Left lung (tissue), 4 donors: ENCODE measurements at regions not wholly inside any gene's neighbourhood (a gene's known extent, or its start where the extent isn't known, plus 50 kb on each side); places are given as distances from the start of the nearest gene placed in this dataset.

Experiments used
- ATAC-seq: fragments of 200-7000 bp; cut with Tn5 transposase; one replicate; pipeline ENCODE4 v1.9.1; 2020; ENCODE audit warnings: moderate library complexity
- DNase-seq, 4 donors: peaks; one replicate each; pipeline ENCODE4 v3.0.0-alpha.2; 2013 to 2020
- H3K27ac ChIP-seq, 2 donors: fragments of 200-600 bp; sonication (generic) in 1 of 2; one replicate each; pipeline versions ENCODE4 v1.5.0 to v1.8.0; 2020 to 2021
- H3K27me3 ChIP-seq, 2 donors: fragments of 200-600 bp; sonication (generic) in 1 of 2; one replicate each; pipeline versions ENCODE4 v1.5.0 to v1.8.0; 2020 to 2021
- H3K36me3 ChIP-seq, 2 donors: fragments of 200-600 bp; sonication (generic) in 1 of 2; one replicate each; pipeline versions ENCODE4 v1.5.0 to v1.8.0; 2020 to 2021
- H3K4me1 ChIP-seq, 2 donors: fragments of 200-600 bp; one replicate each; pipeline ENCODE4 v1.8.0; 2021
- H3K4me3 ChIP-seq, 2 donors: fragments of 200-600 bp; sonication (generic) in 1 of 2; one replicate each; pipeline versions ENCODE4 v1.5.0 to v1.8.0; 2020 to 2021; ENCODE audit warnings: mild to moderate bottlenecking in 1 of 2
- H3K9me3 ChIP-seq, 2 donors: fragments of 200-600 bp; sonication (generic) in 1 of 2; one replicate each; pipeline versions ENCODE4 v1.5.0 to v1.8.0; 2020 to 2021
- CTCF ChIP-seq, 2 donors: fragments of 200-600 bp; sonication (generic) in 1 of 2; IDR thresholded peaks; one replicate each; pipeline versions ENCODE4 v1.5.0 to v1.8.0; 2021; ENCODE audit warnings: antibody characterized with exemption in 2 of 2
- intact Hi-C, 2 donors: fragments of 100-400 bp; cut with DNase I; formaldehyde crosslinking; loops; one replicate each; pipeline versions ENCODE4 v1.11.2 to v1.14.2; 2022
- donor health status: DM: no; HTN: yes; CAD: no.
- donor health status: DM: no; HTN: no; CAD: no.

DNA sequence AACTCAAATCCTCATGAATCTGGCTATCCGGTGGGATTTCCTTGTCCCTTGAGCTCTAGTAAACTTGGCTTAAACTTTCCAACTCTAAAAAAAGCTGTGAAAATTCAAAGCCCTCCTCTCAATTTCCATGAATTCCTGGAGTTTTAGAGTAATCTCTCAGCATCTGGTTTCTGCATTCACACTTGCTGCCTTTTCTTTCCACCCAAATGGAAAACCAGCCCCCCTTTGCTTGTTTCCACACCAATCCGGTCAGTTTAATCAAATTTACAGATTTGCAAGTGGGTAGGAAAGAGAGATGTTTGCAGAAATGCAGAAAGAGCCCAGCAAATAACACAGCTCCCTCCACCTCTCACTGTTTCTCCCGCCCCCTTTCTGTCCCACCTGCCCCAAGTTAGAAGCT, 91.1 kb downstream of the ENC1 start:
- H3K4me3 ChIP-seq = no peak overlapping the region
- no peaks in the 10 kb centered on the region for H3K27me3 ChIP-seq
- H3K36me3 ChIP-seq = no peaks in the 10 kb centered on the region
- H3K4me1 ChIP-seq = no peaks in the 10 kb centered on the region
- TF ChIP-seq CTCF (IDR thresholded peaks at IDR 0.05) = no peak
- no peaks in the 10 kb centered on the region for H3K9me3 ChIP-seq
- intact Hi-C loops = no loop called here
- no peak for DNase-seq
- no peak for ATAC-seq
- no peak overlapping the region for H3K27ac ChIP-seq

DNA sequence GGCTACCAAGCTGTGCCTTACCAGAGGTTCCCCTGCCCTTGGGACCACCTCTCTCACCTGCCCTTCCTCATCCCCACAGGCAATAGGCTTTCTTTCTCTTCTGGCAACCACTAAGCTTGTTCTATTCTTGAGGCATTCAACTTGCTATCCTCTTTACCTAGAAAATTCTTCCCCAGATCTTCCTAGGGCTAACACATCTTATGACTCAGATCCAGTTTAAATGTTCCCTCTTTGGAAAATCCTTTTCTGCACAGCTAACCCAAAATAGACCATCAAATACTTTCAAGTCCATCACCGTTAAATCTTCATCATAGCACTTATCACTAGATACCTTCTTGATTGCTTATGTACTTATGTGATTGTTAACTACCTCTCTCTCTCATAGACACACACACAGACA, 93.7 kb downstream of the ENC1 start:
- ATAC-seq (no peak), DNase-seq (no peak)
- no peaks in the 10 kb centered on the region for H3K36me3 ChIP-seq
- H3K4me1 ChIP-seq = peaks cover 0 to 5% of the 10 kb centered on the region in 2 donors
- H3K27me3 ChIP-seq = no peaks in the 10 kb centered on the region
- H3K9me3 ChIP-seq = no peaks in the 10 kb centered on the region
- H3K4me3 ChIP-seq = no peak overlapping the region
- TF ChIP-seq CTCF (IDR thresholded peaks at IDR 0.05) = no peak
- intact Hi-C loops = no loop called here
- no peak overlapping the region for H3K27ac ChIP-seq

DNA sequence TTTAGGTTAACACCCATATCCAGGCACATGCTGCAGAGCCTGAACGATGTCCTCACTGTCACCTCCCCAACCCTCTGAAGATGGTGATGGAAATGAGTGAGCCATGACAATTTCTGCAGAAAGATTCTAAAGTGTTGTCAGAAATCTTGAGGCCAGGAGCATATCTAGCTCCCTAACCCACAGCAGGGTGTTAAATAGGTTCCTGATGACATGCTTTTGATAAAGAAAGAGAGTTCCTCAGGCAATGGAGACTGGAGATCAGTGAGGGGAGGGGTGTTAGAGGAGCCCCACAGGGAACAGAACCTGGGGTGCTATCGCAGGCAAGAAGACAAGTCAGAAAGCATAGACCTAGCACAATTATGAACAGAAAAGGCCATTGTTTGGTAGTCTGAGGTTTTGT, 95.7 kb downstream of the ENC1 start:
- no peak overlapping the region for H3K27ac ChIP-seq
- no peaks in the 10 kb centered on the region for H3K36me3 ChIP-seq
- H3K4me1 ChIP-seq = peaks cover 0 to 5% of the 10 kb centered on the region in 2 donors
- DNase-seq (no peak), ATAC-seq (no peak)
- intact Hi-C loops = no loop called here
- H3K9me3 ChIP-seq = no peaks in the 10 kb centered on the region
- H3K27me3 ChIP-seq = no peaks in the 10 kb centered on the region
- H3K4me3 ChIP-seq = no peak overlapping the region
- TF ChIP-seq CTCF (IDR thresholded peaks at IDR 0.05) = no peak

GRCh38 chr5:74543162-74543995, 97.1 kb downstream of the ENC1 start:
- H3K27me3 ChIP-seq = no peaks in the 10 kb centered on the region
- H3K9me3 ChIP-seq = no peaks in the 10 kb centered on the region
- H3K36me3 ChIP-seq = no peaks in the 10 kb centered on the region
- intact Hi-C loops = no loop called here
- ATAC-seq (peak; percentile 78), DNase-seq (peak in 1 of 4 donors; percentile 36)
- TF ChIP-seq CTCF (IDR thresholded peaks at IDR 0.05) = no peak
- H3K4me1 ChIP-seq = peaks cover 5 to 7% of the 10 kb centered on the region in 2 donors
- H3K4me3 ChIP-seq = no peak overlapping the region
- H3K27ac ChIP-seq = no peak overlapping the region

DNA sequence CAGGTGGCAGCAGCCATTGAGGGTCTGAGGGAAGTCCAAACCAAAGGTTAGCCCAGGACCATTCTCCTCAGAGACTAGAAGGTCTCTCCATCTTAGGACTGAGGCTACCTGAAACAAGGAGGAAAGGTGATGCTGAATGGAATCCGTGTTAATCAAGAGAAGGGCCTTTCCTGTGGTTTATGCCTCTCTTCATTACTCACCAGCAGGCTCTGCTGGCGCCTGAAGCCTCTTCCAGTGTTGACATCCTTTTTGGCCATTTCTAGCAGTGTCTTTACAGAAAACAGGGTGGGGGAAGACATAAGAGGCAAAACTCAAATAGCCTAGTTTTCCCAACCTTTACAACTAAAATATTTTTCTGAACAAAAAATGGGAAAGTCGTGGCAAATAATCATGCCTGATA, 98.0 kb downstream of the ENC1 start:
- ATAC-seq (no peak), DNase-seq (no peak)
- H3K36me3 ChIP-seq = no peaks in the 10 kb centered on the region
- H3K27ac ChIP-seq = no peak overlapping the region
- H3K27me3 ChIP-seq = no peaks in the 10 kb centered on the region
- no peaks in the 10 kb centered on the region for H3K9me3 ChIP-seq
- intact Hi-C loops = no loop called here
- TF ChIP-seq CTCF (IDR thresholded peaks at IDR 0.05) = no peak
- H3K4me3 ChIP-seq = no peak overlapping the region
- peaks cover 5 to 16% of the 10 kb centered on the region in 2 donors for H3K4me1 ChIP-seq
